ENCODE measurements at regions not wholly inside any gene's neighbourhood (a gene's known extent, or its start where the extent isn't known, plus 50 kb on each side); places are given as distances from the start of the nearest gene placed in this dataset.

GRCh38 chr11:38818720-38819119, 2220.7 kb upstream of the RAG2 start:
- intact Hi-C loops (cut with micrococcal nuclease; ENCODE audit: unreplicated experiment), result no loop called here
- H3K9me3 ChIP-seq (ENCODE audit: low read length), result no peaks in the 10 kb centered on the region
- POLR2A ChIA-PET, result no interaction called here
- H3K9me2 ChIP-seq (ENCODE audit: insufficient read depth, low read length), result no peaks in the 10 kb centered on the region
- no peak for DNase-seq (ENCODE audit: low spot score)
- H3K79me2 ChIP-seq (ENCODE audit: insufficient read depth, low read depth, low read length), result no peaks in the 10 kb centered on the region
- no peak overlapping the region for H2AFZ ChIP-seq (ENCODE audit: low read length)
- no peak overlapping the region for H3K4me2 ChIP-seq (ENCODE audit: low read length)
- H3K4me3 ChIP-seq (ENCODE audit: low read depth, low read length, poor library complexity, severe bottlenecking), result no peak overlapping the region
- BruUV-seq (replicated peaks), result no TSS peak
- CTCF ChIA-PET (ENCODE audit: unreplicated experiment), result no interaction called here
- H4K20me1 ChIP-seq (ENCODE audit: insufficient read depth, low read length), result no peaks in the 10 kb centered on the region
- no peak overlapping the region for H3K27ac ChIP-seq (ENCODE audit: low read depth, low read length, poor library complexity, severe bottlenecking)
- no peaks in the 10 kb centered on the region for H3K36me3 ChIP-seq (ENCODE audit: insufficient read depth, low read length)
- no peaks in the 10 kb centered on the region for H3K4me1 ChIP-seq (ENCODE audit: insufficient read depth, low read length, poor library complexity, severe bottlenecking)
- TF ChIP-seq CTCF (conservative IDR thresholded peaks at IDR 0.05; ENCODE audit: low read length) (no peak), EZH2phosphoT487 (IDR thresholded peaks at IDR 0.05; ENCODE audit: borderline replicate concordance, low read depth, low read length) (no peak)

- DNase-seq (ENCODE audit: low spot score), result no peak
- Histone ChIP-seq H3K4me3 (ENCODE audit: low read depth, low read length, poor library complexity, severe bottlenecking) (no peak overlapping the region), H3K9me2 (ENCODE audit: insufficient read depth, low read length) (no peaks in the 10 kb centered on the region), H4K20me1 (ENCODE audit: insufficient read depth, low read length) (no peaks in the 10 kb centered on the region), H3K4me1 (ENCODE audit: insufficient read depth, low read length, poor library complexity, severe bottlenecking) (no peaks in the 10 kb centered on the region), H3K79me2 (ENCODE audit: insufficient read depth, low read depth, low read length) (no peaks in the 10 kb centered on the region), H2AFZ (ENCODE audit: low read length) (no peak overlapping the region), H3K9me3 (ENCODE audit: low read length) (no peaks in the 10 kb centered on the region), H3K27ac (ENCODE audit: low read depth, low read length, poor library complexity, severe bottlenecking) (no peak overlapping the region), H3K36me3 (ENCODE audit: insufficient read depth, low read length) (no peaks in the 10 kb centered on the region), H3K4me2 (ENCODE audit: low read length) (no peak overlapping the region)
- ChIA-PET POLR2A (no interaction called here), CTCF (ENCODE audit: unreplicated experiment) (no interaction called here)
- intact Hi-C loops (cut with micrococcal nuclease; ENCODE audit: unreplicated experiment), result no loop called here
- no TSS peak for BruUV-seq (replicated peaks)
- TF ChIP-seq EZH2phosphoT487 (IDR thresholded peaks at IDR 0.05; ENCODE audit: borderline replicate concordance, low read depth, low read length) (no peak), CTCF (conservative IDR thresholded peaks at IDR 0.05; ENCODE audit: low read length) (no peak)
These were observed 2216.6 kb upstream of the RAG2 start for GRCh38 chr11:38814670-38815069.

- Histone ChIP-seq H3K9me3 (ENCODE audit: low read length) (no peaks in the 10 kb centered on the region), H3K4me3 (ENCODE audit: low read depth, low read length, poor library complexity, severe bottlenecking) (no peak overlapping the region), H3K79me2 (ENCODE audit: insufficient read depth, low read depth, low read length) (no peaks in the 10 kb centered on the region), H2AFZ (ENCODE audit: low read length) (no peak overlapping the region), H3K9me2 (ENCODE audit: insufficient read depth, low read length) (no peaks in the 10 kb centered on the region), H4K20me1 (ENCODE audit: insufficient read depth, low read length) (no peaks in the 10 kb centered on the region), H3K36me3 (ENCODE audit: insufficient read depth, low read length) (no peaks in the 10 kb centered on the region), H3K4me1 (ENCODE audit: insufficient read depth, low read length, poor library complexity, severe bottlenecking) (no peaks in the 10 kb centered on the region), H3K27ac (ENCODE audit: low read depth, low read length, poor library complexity, severe bottlenecking) (no peak overlapping the region), H3K4me2 (ENCODE audit: low read length) (no peak overlapping the region)
- BruUV-seq (replicated peaks), result no TSS peak
- ChIA-PET POLR2A (interaction anchor here (0.7 kb wide), 1 partner anchor 26 kb away, joined by 3 read pairs; no protein-coding TSS in a partner anchor), CTCF (ENCODE audit: unreplicated experiment) (no interaction called here)
- DNase-seq (ENCODE audit: low spot score), result no peak
- TF ChIP-seq EZH2phosphoT487 (IDR thresholded peaks at IDR 0.05; ENCODE audit: borderline replicate concordance, low read depth, low read length), result no peak
- no peak for TF ChIP-seq CTCF (conservative IDR thresholded peaks at IDR 0.05; ENCODE audit: low read length)
- intact Hi-C loops (cut with micrococcal nuclease; ENCODE audit: unreplicated experiment), result no loop called here
These were observed 2211.5 kb upstream of the RAG2 start for GRCh38 chr11:38809521-38809920.

Data from OCI-LY7 (cell line).